ENCODE measurements at regions not wholly inside any gene's neighbourhood (a gene's known extent, or its start where the extent isn't known, plus 50 kb on each side); places are given as distances from the start of the nearest gene placed in this dataset.

GRCh38 chr2:226122041-226122440, 677.6 kb downstream of the IRS1 start:
- H3K4me1 ChIP-seq (ENCODE audit: control insufficient read depth in 2 of 3, insufficient read depth in 2 of 3, low read depth in 1 of 3, low read length in 3 of 3), result no peaks in the 10 kb centered on the region
- intact Hi-C loops (cut with DNase I), result no loop called here
- no peaks in the 10 kb centered on the region for H3K9me3 ChIP-seq (ENCODE audit: control insufficient read depth in 2 of 3, insufficient read depth in 1 of 3, low read length in 3 of 3)
- no peak overlapping the region for H3K9ac ChIP-seq (ENCODE audit: low read length in 3 of 3)
- H3K36me3 ChIP-seq (ENCODE audit: control insufficient read depth in 2 of 3, insufficient read depth in 3 of 3, low read length in 3 of 3), result no peaks in the 10 kb centered on the region
- TF ChIP-seq, protein P1, sequence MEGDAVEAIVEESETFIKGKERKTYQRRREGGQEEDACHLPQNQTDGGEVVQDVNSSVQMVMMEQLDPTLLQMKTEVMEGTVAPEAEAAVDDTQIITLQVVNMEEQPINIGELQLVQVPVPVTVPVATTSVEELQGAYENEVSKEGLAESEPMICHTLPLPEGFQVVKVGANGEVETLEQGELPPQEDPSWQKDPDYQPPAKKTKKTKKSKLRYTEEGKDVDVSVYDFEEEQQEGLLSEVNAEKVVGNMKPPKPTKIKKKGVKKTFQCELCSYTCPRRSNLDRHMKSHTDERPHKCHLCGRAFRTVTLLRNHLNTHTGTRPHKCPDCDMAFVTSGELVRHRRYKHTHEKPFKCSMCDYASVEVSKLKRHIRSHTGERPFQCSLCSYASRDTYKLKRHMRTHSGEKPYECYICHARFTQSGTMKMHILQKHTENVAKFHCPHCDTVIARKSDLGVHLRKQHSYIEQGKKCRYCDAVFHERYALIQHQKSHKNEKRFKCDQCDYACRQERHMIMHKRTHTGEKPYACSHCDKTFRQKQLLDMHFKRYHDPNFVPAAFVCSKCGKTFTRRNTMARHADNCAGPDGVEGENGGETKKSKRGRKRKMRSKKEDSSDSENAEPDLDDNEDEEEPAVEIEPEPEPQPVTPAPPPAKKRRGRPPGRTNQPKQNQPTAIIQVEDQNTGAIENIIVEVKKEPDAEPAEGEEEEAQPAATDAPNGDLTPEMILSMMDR (IDR thresholded peaks at IDR 0.05; ENCODE audit: borderline replicate concordance, extremely low read depth, insufficient read depth), result no peak
- H3K4me3 ChIP-seq (ENCODE audit: low read length in 3 of 3), result no peak overlapping the region
- DNase-seq (no peak), FAIRE-seq (no peak)
- no peak overlapping the region for H3K27ac ChIP-seq (ENCODE audit: low read depth in 2 of 2, low read length in 2 of 2)
- H3K27me3 ChIP-seq (ENCODE audit: control insufficient read depth, insufficient read depth, low read length), result no peaks in the 10 kb centered on the region

DNA sequence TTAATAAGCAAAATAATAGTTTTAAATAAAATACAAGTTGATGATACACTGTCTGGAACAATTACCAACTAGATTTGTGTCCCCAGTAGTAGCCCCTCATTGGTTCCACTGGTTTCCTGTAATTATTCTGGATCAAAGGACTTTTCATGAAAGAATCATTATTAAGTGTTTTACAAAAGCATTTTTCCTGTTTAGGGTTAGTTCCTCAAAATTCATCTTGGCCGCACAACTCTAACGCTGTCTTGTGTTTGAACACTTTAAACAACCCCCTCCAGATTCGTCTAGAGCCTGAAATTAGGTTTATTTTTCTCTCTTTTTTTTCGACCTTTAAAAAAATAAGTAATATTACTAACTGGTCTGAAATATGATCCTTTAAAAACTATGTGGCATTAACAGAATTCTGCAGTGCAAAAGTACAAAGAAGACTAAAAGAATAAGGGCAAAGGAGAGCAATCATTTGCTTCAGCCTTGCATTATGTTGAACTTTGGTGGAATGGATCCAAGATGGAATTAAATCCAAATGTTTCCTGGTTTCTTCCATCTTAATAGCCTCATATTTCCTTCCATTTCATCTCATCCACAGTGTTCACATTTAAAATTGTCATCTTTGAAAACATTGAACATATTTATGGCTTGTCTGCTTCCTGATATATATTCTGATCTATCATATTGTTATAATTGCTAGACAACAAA, 678.4 kb downstream of the IRS1 start:
- TF ChIP-seq, protein P1 (IDR thresholded peaks at IDR 0.05; ENCODE audit: borderline replicate concordance, extremely low read depth, insufficient read depth), result no peak
- Histone ChIP-seq H3K9me3 (ENCODE audit: control insufficient read depth in 2 of 3, insufficient read depth in 1 of 3, low read length in 3 of 3) (no peaks in the 10 kb centered on the region), H3K9ac (ENCODE audit: low read length in 3 of 3) (no peak overlapping the region), H3K4me3 (ENCODE audit: low read length in 3 of 3) (no peak overlapping the region), H3K27ac (ENCODE audit: low read depth in 2 of 2, low read length in 2 of 2) (no peak overlapping the region), H3K27me3 (ENCODE audit: control insufficient read depth, insufficient read depth, low read length) (no peaks in the 10 kb centered on the region), H3K36me3 (ENCODE audit: control insufficient read depth in 2 of 3, insufficient read depth in 3 of 3, low read length in 3 of 3) (no peaks in the 10 kb centered on the region), H3K4me1 (ENCODE audit: control insufficient read depth in 2 of 3, insufficient read depth in 2 of 3, low read depth in 1 of 3, low read length in 3 of 3) (no peaks in the 10 kb centered on the region)
- intact Hi-C loops (cut with DNase I), result no loop called here
- DNase-seq (peak in 2 of 5 donors; percentile 62 to 85), FAIRE-seq (no peak)

DNA sequence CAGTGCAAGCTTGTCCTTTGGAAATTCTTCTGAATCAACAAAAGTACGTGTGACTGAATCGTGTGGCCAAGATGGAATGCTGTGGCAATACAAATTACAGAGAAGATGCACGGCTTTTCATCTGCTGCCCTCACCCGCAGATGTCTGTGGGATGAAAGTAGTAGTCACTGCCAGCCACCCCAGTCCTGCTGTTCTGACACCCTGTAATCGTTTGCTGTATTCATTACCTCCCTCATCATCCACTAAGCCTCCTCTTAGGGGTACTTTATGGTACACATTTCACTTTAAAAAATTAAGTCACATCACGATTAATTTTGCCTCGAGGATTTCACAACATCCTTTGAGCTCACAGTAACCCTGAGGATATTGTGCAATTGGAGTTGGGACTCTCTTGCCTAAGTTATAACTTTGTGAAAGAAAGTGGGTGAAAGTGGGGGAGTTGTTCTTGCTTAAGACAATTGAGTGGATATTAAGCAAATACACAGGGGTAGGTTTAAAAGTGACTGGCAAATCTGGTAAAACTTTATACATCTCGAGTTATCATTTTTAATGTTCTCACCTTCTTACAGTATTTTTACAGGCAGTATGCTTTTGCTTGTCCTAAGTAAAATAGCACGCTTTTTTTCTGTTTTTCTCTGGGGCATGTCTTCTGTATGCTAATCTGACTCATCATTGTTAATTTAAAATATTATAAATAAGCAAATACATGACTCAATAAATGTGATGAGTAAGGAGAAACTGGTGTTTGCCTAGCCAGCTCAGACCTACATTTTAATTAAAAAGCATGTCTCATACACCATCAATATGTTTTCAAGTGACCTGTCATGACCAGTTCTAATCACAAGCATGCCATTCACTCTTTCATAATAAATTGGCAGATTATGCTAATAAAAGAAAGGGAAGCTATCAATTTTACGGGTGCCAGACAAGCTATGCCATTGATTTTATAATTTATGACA, 680.9 kb downstream of the IRS1 start:
- DNase-seq (peak in 1 of 5 donors; percentile 11), FAIRE-seq (no peak)
- Histone ChIP-seq H3K9ac (ENCODE audit: low read length in 3 of 3) (no peak overlapping the region), H3K9me3 (ENCODE audit: control insufficient read depth in 2 of 3, insufficient read depth in 1 of 3, low read length in 3 of 3) (no peaks in the 10 kb centered on the region), H3K4me3 (ENCODE audit: low read length in 3 of 3) (no peak overlapping the region), H3K36me3 (ENCODE audit: control insufficient read depth in 2 of 3, insufficient read depth in 3 of 3, low read length in 3 of 3) (no peaks in the 10 kb centered on the region), H3K27ac (ENCODE audit: low read depth in 2 of 2, low read length in 2 of 2) (no peak overlapping the region), H3K27me3 (ENCODE audit: control insufficient read depth, insufficient read depth, low read length) (no peaks in the 10 kb centered on the region), H3K4me1 (ENCODE audit: control insufficient read depth in 2 of 3, insufficient read depth in 2 of 3, low read depth in 1 of 3, low read length in 3 of 3) (no peaks in the 10 kb centered on the region)
- intact Hi-C loops (cut with DNase I), result no loop called here
- TF ChIP-seq, protein P1 (IDR thresholded peaks at IDR 0.05; ENCODE audit: borderline replicate concordance, extremely low read depth, insufficient read depth), result no peak
